SU-DHL-6 (cell line): ENCODE measurements at regions not wholly inside any gene's neighbourhood (a gene's known extent, or its start where the extent isn't known, plus 50 kb on each side); places are given as distances from the start of the nearest gene placed in this dataset.
"Not testable (repeated sequence)": the region's sequence is repeated elsewhere in the genome, so short reads cannot be mapped to it uniquely, and the experiment has no call there.

Experiments used
- CTCF ChIP-seq: fragments of 200-600 bp; sonication (generic); IDR thresholded peaks from one replicate; pipeline ENCODE4 v1.5.1; 2017; ENCODE audit warnings: antibody characterized with exemption, mild to moderate bottlenecking, low read length, moderate library complexity; ENCODE audit not compliant: insufficient read depth, poor library complexity, severe bottlenecking
- EZH2phosphoT487 ChIP-seq: fragments of 200-600 bp; sonication (generic), shearing (Covaris generic); conservative IDR thresholded peaks from 2 replicates; pipeline ENCODE4 v1.6.1; 2018; ENCODE audit warnings: mild to moderate bottlenecking, antibody characterized with exemption, low read length, moderate library complexity, mixed read lengths

- not testable (repeated sequence) for TF ChIP-seq CTCF, EZH2phosphoT487
Measured at GRCh38 chr3:102366116-102366515, 68.7 kb upstream of the ZPLD1 start.
